ENCODE measurements at regions not wholly inside any gene's neighbourhood (a gene's known extent, or its start where the extent isn't known, plus 50 kb on each side); places are given as distances from the start of the nearest gene placed in this dataset.

GRCh38 chr3:146359841-146360240, 108.9 kb upstream of the PLSCR4 start:
- no peak for TF ChIP-seq EZH2 (IDR thresholded peaks at IDR 0.05)
- TF ChIP-seq POLR2AphosphoS5 (IDR thresholded peaks at IDR 0.05; ENCODE audit: borderline replicate concordance, low read depth, low read length): no peak
- TF ChIP-seq FOXP2 (optimal IDR thresholded peaks at IDR 0.05; ENCODE audit: control extremely low read depth, extremely low read length, insufficient read depth): no peak
